IMR-90 (cell line): ENCODE measurements at regions not wholly inside any gene's neighbourhood (a gene's known extent, or its start where the extent isn't known, plus 50 kb on each side); places are given as distances from the start of the nearest gene placed in this dataset.

ENCODE experiments used
- ATAC-seq: fragments of 200-7000 bp; cut with Tn5 transposase; 2 replicates; pipeline ENCODE4 v1.9.1; 2020; ENCODE audit warnings: low read depth, mild to moderate bottlenecking, moderate library complexity
- BruUV-seq: library from RNA; stranded (reverse); fragments of 400-500 nt; replicated peaks from 2 replicates; lab custom pipeline; 2021; lab: Mats Ljungman, UMichigan
- CTCF ChIA-PET: fragments of 300-600 bp; formaldehyde crosslinking; extraction: SDS; loops from one replicate; lab custom pipeline; 2021; ENCODE audit warnings: antibody characterized with exemption; lab: Yijun Ruan, JAX
- POLR2A ChIA-PET: fragments of 300-600 bp; sonication (Branson Sonifier 250); formaldehyde crosslinking; loops from one replicate; lab custom pipeline; 2022; ENCODE audit warnings: antibody characterized with exemption; ENCODE audit not compliant: unreplicated experiment; lab: Charles Lee
- DNase-seq: peaks from one replicate; pipeline ENCODE4 v3.0.0; 2013
- H2AFZ ChIP-seq: replicated peaks from 2 replicates; pipeline ENCODE3; 2013; ENCODE audit warnings: low read length, mild to moderate bottlenecking; ENCODE audit not compliant: poor library complexity
- H2AK5ac ChIP-seq: 2 replicates; pipeline ENCODE4 v1.6.1; 2013; ENCODE audit warnings: low read depth, low read length, inconsistent platforms
- H2AK9ac ChIP-seq: replicated peaks from 2 replicates; pipeline ENCODE3; 2013; ENCODE audit warnings: mild to moderate bottlenecking, low read depth, low read length, moderate library complexity; ENCODE audit not compliant: poor library complexity
- H2BK120ac ChIP-seq: 2 replicates; pipeline ENCODE4 v1.6.1; 2013; ENCODE audit warnings: low read depth, low read length, inconsistent platforms
- H2BK15ac ChIP-seq: 3 replicates; pipeline ENCODE4 v1.6.1; 2013; ENCODE audit warnings: low read depth, low read length, inconsistent platforms
- H2BK20ac ChIP-seq: 2 replicates; pipeline ENCODE4 v1.6.1; 2013; ENCODE audit warnings: low read depth, mild to moderate bottlenecking, inconsistent platforms, low read length, moderate library complexity
- H2BK5ac ChIP-seq: 2 replicates; pipeline ENCODE4 v1.6.1; 2013; ENCODE audit warnings: mild to moderate bottlenecking, low read depth, low read length, inconsistent platforms; ENCODE audit not compliant: poor library complexity, severe bottlenecking
- H3K14ac ChIP-seq: replicated peaks from 2 replicates; pipeline ENCODE4 v1.6.1; 2013; ENCODE audit warnings: low read depth, low read length, inconsistent platforms
- H3K18ac ChIP-seq: 2 replicates; pipeline ENCODE4 v1.6.1; 2013; ENCODE audit warnings: low read depth, low read length, control low read depth
- H3K23ac ChIP-seq: 2 replicates; pipeline ENCODE4 v1.6.1; 2013; ENCODE audit warnings: low read depth, low read length, inconsistent platforms
- H3K27ac ChIP-seq: 2 replicates; pipeline ENCODE4 v1.5.1; 2013; ENCODE audit warnings: mild to moderate bottlenecking, control low read depth, low read length; ENCODE audit not compliant: insufficient read depth
- H3K27me3 ChIP-seq: 2 replicates; pipeline ENCODE4 v1.6.1; 2013; ENCODE audit warnings: low read length; ENCODE audit not compliant: control insufficient read depth, insufficient read depth
- H3K36me3 ChIP-seq: 2 replicates; pipeline ENCODE4 v1.6.1; 2013; ENCODE audit warnings: low read length, mixed read lengths; ENCODE audit not compliant: control insufficient read depth, insufficient read depth
- H3K4ac ChIP-seq: 2 replicates; pipeline ENCODE4 v1.6.1; 2013; ENCODE audit warnings: low read depth, low read length, inconsistent platforms
- H3K4me1 ChIP-seq: 2 replicates; pipeline ENCODE4 v1.6.1; 2013; ENCODE audit warnings: low read length, mixed read lengths; ENCODE audit not compliant: control insufficient read depth, insufficient read depth
- H3K4me2 ChIP-seq: 2 replicates; pipeline ENCODE4 v1.6.1; 2013; ENCODE audit warnings: low read depth, mild to moderate bottlenecking, control low read depth, low read length, moderate library complexity
- H3K4me3 ChIP-seq: 2 replicates; pipeline ENCODE4 v1.5.1; 2013; ENCODE audit warnings: low read depth, mild to moderate bottlenecking, control low read depth, low read length, moderate library complexity; ENCODE audit not compliant: insufficient read depth
- H3K56ac ChIP-seq: 2 replicates; pipeline ENCODE4 v1.6.1; 2013; ENCODE audit warnings: low read length, inconsistent platforms; ENCODE audit not compliant: insufficient read depth; ENCODE audit errors: extremely low read depth
- H3K79me1 ChIP-seq, 2 experiments: 2 replicates each; pipeline ENCODE4 v1.6.1; 2013; ENCODE audit warnings: low read length in 2 of 2, inconsistent platforms in 1 of 2, low read depth in 1 of 2
- H3K9ac ChIP-seq: 2 replicates; pipeline ENCODE4 v1.6.1; 2013; ENCODE audit warnings: low read depth, low read length, control low read depth
- H3K9me1 ChIP-seq: 2 replicates; pipeline ENCODE4 v1.6.1; 2013; ENCODE audit warnings: low read length, inconsistent platforms; ENCODE audit not compliant: insufficient read depth
- H3K9me3 ChIP-seq: 2 replicates; pipeline ENCODE4 v1.6.1; 2013; ENCODE audit warnings: low read length; ENCODE audit not compliant: control insufficient read depth, insufficient read depth
- H4K20me1 ChIP-seq: 2 replicates; pipeline ENCODE4 v1.6.1; 2013; ENCODE audit warnings: low read length, inconsistent platforms; ENCODE audit not compliant: insufficient read depth
- H4K5ac ChIP-seq: 2 replicates; pipeline ENCODE4 v1.6.1; 2013; ENCODE audit warnings: mild to moderate bottlenecking, low read depth, low read length, control low read depth
- H4K8ac ChIP-seq, 2 experiments: 2 replicates each; pipeline ENCODE4 v1.6.1; 2013; ENCODE audit warnings: low read depth in 2 of 2, low read length in 2 of 2, control low read depth in 1 of 2, inconsistent platforms in 1 of 2
- H4K91ac ChIP-seq: 2 replicates; pipeline ENCODE4 v1.6.1; 2013; ENCODE audit warnings: low read depth, low read length, inconsistent platforms; ENCODE audit not compliant: insufficient read depth
- RFX5 ChIP-seq: IDR thresholded peaks from 2 replicates; pipeline ENCODE4 v1.8.0; 2012; ENCODE audit warnings: low read depth, mild to moderate bottlenecking, low read length, moderate library complexity
- WGBS, 2 experiments: methylation state at CpG; one replicate each; pipeline versions ENCODE4 v1.1.5 to v1.1.7; 2013; ENCODE audit warnings: missing lambda C conversion rate in 2 of 2; ENCODE audit not compliant: insufficient read length in 1 of 2; ENCODE audit errors: extremely low coverage in 2 of 2; 5-methylcytosine and 5-hydroxymethylcytosine counted together
- dilution Hi-C: fragments of 300-500 bp; cut with HindIII; formaldehyde crosslinking; loops from one replicate; pipeline ENCODE4 v1.14.3; 2018; ENCODE audit warnings: low sequenced_read_pairs; ENCODE audit not compliant: unreplicated experiment
- in situ Hi-C: fragments of 300-500 bp; cut with MboI; formaldehyde crosslinking; loops from 3 replicates; pipeline ENCODE4 v1.14.3; 2019; ENCODE audit warnings: low sequenced_read_pairs, inconsistent platforms, mixed read lengths
- intact Hi-C: fragments of 100-400 bp; cut with micrococcal nuclease; formaldehyde crosslinking; loops from 2 replicates; pipeline ENCODE4 v1.10.0; 2022

- Histone ChIP-seq H4K20me1 (no peaks in the 10 kb centered on the region), H2BK20ac (no peak overlapping the region), H4K91ac (no peak overlapping the region), H3K27ac (no peak overlapping the region), H3K23ac (no peak overlapping the region), H2AFZ (no peak overlapping the region), H3K9me3 (no peaks in the 10 kb centered on the region), H3K27me3 (no peaks in the 10 kb centered on the region), H3K9ac (no peak overlapping the region), H4K8ac (no peak overlapping the region), H3K56ac (no peak overlapping the region), H3K18ac (no peak overlapping the region), H3K4me3 (no peak overlapping the region), H2BK120ac (no peak overlapping the region), H2AK5ac (no peak overlapping the region), H3K4ac (no peak overlapping the region), H2BK5ac (no peak overlapping the region), H3K4me2 (no peak overlapping the region), H3K79me1 (no peaks in the 10 kb centered on the region), H3K14ac (no peak overlapping the region), H2AK9ac (no peak overlapping the region), H2BK15ac (no peak overlapping the region), H3K9me1 (no peaks in the 10 kb centered on the region), H4K5ac (no peak overlapping the region), H3K4me1 (no peaks in the 10 kb centered on the region), H3K36me3 (no peaks in the 10 kb centered on the region)
- ATAC-seq (no peak), DNase-seq (no peak)
- in situ Hi-C loops (no loop called here), dilution Hi-C loops (no loop called here), intact Hi-C loops (no loop called here)
- WGBS, 2 experiments, result no CpG with 5 or more reads among the region's 4 CpGs
- no peak for TF ChIP-seq RFX5
- ChIA-PET POLR2A (no interaction called here), CTCF (no interaction called here)
- no TSS peak for BruUV-seq
These were observed 116.2 kb upstream of the SYNDIG1 start for GRCh38 chr20:24353135-24353690.
